ENCODE measurements at regions not wholly inside any gene's neighbourhood (a gene's known extent, or its start where the extent isn't known, plus 50 kb on each side); places are given as distances from the start of the nearest gene placed in this dataset.

DNA sequence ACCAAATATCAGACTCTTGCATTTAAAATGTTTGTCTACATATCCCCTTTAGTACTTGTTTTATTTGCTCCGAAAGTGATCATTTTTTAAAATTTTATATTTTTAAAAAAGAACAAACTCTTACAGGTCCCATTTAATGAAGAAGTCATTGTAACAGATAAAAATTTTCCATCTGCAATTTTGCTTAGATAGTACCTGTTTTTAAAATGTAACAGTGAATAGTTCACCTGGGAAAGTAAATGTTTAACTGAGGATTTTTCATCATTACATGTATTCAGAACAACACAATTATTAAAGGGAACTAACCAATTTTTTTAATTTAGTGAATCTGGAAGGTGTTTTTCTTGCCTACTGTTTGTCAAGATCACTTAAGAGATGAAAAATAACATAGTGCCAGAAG lies 1099.5 kb upstream of the PHF14 start:
- Histone ChIP-seq H3K36me3 (ENCODE audit: low read depth, missing control alignments) (no peaks in the 10 kb centered on the region), H3K27ac (no peak overlapping the region), H3K4me1 (no peaks in the 10 kb centered on the region), H3K4me3 (no peak overlapping the region), H3K27me3 (no peaks in the 10 kb centered on the region), H3K9me3 (no peaks in the 10 kb centered on the region)
- no peak for DNase-seq
- intact Hi-C loops (cut with DNase I; ENCODE audit: low total_unique reads) = no loop called here
- WGBS, 2 donors = 67 to 74% methylated on average over 1 of the region's 1 CpG
- no peak for TF ChIP-seq POLR2A (IDR thresholded peaks at IDR 0.05)
- TF ChIP-seq, protein P1, sequence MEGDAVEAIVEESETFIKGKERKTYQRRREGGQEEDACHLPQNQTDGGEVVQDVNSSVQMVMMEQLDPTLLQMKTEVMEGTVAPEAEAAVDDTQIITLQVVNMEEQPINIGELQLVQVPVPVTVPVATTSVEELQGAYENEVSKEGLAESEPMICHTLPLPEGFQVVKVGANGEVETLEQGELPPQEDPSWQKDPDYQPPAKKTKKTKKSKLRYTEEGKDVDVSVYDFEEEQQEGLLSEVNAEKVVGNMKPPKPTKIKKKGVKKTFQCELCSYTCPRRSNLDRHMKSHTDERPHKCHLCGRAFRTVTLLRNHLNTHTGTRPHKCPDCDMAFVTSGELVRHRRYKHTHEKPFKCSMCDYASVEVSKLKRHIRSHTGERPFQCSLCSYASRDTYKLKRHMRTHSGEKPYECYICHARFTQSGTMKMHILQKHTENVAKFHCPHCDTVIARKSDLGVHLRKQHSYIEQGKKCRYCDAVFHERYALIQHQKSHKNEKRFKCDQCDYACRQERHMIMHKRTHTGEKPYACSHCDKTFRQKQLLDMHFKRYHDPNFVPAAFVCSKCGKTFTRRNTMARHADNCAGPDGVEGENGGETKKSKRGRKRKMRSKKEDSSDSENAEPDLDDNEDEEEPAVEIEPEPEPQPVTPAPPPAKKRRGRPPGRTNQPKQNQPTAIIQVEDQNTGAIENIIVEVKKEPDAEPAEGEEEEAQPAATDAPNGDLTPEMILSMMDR (IDR thresholded peaks at IDR 0.05) = no peak

DNA sequence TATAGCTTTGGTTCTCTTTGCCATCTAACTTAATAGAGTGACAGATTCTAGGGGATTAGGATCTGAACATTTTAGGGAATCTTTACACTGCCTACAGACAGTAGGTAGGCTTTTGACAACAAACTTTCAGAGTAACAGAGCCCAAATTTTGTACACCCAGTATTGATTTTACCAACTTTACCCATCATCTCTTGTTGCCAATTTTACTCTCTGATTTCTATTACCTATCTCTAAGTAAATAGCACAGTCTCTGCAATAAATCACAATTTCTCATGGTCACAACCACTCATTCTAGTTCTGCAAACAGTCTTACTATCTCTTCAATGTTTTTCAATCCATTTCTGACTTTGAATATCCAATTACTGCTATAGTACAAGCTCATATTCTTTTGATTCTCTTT lies 1097.6 kb upstream of the PHF14 start:
- no peaks in the 10 kb centered on the region for H3K36me3 ChIP-seq (ENCODE audit: low read depth, missing control alignments)
- H3K27ac ChIP-seq = no peak overlapping the region
- no peak overlapping the region for H3K4me3 ChIP-seq
- TF ChIP-seq, protein P1 (IDR thresholded peaks at IDR 0.05) = no peak
- no peak for TF ChIP-seq POLR2A (IDR thresholded peaks at IDR 0.05)
- H3K27me3 ChIP-seq = no peaks in the 10 kb centered on the region
- no peak for DNase-seq
- no peaks in the 10 kb centered on the region for H3K9me3 ChIP-seq
- H3K4me1 ChIP-seq = no peaks in the 10 kb centered on the region
- intact Hi-C loops (cut with DNase I; ENCODE audit: low total_unique reads) = no loop called here

DNA sequence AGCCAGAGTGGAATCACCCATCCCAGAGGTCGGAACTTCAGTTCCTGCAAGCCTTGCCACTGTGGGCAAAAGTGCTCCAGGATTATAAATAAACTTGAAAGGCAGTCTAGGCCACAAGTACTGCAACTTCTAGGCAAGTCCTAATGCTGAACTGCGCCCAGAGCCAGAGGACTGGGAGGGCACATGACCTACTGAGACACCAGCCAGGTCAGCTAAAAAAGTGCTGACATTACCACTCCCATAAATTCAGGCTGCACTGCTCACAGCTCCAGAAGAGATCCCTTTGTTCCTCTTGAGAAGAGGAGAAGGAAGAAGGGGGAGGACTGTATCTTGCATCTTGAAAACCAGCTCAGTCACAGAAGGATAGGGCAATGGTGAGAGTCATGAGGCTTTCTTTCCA lies 1084.1 kb upstream of the PHF14 start:
- intact Hi-C loops (cut with DNase I; ENCODE audit: low total_unique reads) = no loop called here
- TF ChIP-seq POLR2A (IDR thresholded peaks at IDR 0.05) = no peak
- TF ChIP-seq, protein P1 (IDR thresholded peaks at IDR 0.05) = no peak
- Histone ChIP-seq H3K9me3 (no peaks in the 10 kb centered on the region), H3K36me3 (ENCODE audit: low read depth, missing control alignments) (no peaks in the 10 kb centered on the region), H3K27me3 (no peaks in the 10 kb centered on the region), H3K27ac (no peak overlapping the region), H3K4me3 (no peak overlapping the region), H3K4me1 (no peaks in the 10 kb centered on the region)
- DNase-seq = no peak
- 89 to 100% methylated on average over 1 to 2 of the region's 2 CpGs for WGBS, 2 donors

DNA sequence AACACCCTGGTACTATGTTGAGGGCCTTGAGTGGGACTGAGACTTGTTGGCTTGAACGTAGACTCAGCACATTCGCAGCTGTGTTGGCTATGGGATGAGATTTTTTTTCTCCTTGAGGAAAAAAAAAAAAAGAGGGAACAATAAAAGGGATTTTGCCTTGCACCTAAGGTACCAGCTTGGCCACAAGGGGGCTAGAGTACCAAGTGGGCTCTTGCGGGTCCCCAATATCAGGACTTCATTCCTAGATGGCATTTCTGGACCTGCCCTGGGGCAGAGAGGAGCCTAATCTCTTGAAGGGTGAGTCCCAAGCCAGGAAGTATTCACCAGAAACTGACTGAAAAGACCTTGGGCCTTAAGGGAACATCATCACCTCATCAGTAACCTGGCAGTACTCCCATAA lies 1083.6 kb upstream of the PHF14 start:
- no peaks in the 10 kb centered on the region for H3K36me3 ChIP-seq (ENCODE audit: low read depth, missing control alignments)
- H3K4me1 ChIP-seq = no peaks in the 10 kb centered on the region
- H3K9me3 ChIP-seq = no peaks in the 10 kb centered on the region
- no peak for DNase-seq
- intact Hi-C loops (cut with DNase I; ENCODE audit: low total_unique reads) = no loop called here
- WGBS, 2 donors = 89 to 92% methylated on average over 3 of the region's 3 CpGs
- TF ChIP-seq, protein P1 (IDR thresholded peaks at IDR 0.05) = no peak
- TF ChIP-seq POLR2A (IDR thresholded peaks at IDR 0.05) = no peak
- H3K27ac ChIP-seq = no peak overlapping the region
- no peak overlapping the region for H3K4me3 ChIP-seq
- no peaks in the 10 kb centered on the region for H3K27me3 ChIP-seq

DNA sequence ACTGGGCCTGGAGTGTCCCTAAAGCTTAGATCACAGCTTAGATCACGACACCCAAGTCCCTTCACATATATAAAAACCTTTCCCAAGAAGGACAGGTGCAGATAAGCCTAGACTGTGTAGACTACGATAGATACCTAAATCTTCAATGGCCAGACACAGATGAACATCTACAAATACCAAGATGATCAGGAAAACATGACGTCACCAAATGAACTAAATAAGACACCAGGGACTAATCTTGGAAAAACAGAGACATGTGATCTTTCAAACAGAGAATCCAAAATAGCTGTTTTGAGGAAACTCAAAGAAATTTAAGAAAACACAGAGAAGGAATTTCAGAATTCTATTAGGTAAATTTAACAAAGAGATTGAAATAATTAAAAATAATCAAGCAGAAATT lies 1082.6 kb upstream of the PHF14 start:
- H3K4me1 ChIP-seq = no peaks in the 10 kb centered on the region
- 76 to 84% methylated on average over 3 of the region's 3 CpGs for WGBS, 2 donors
- H3K36me3 ChIP-seq (ENCODE audit: low read depth, missing control alignments) = no peaks in the 10 kb centered on the region
- no peak overlapping the region for H3K27ac ChIP-seq
- H3K27me3 ChIP-seq = no peaks in the 10 kb centered on the region
- DNase-seq = no peak
- intact Hi-C loops (cut with DNase I; ENCODE audit: low total_unique reads) = no loop called here
- H3K9me3 ChIP-seq = no peaks in the 10 kb centered on the region
- TF ChIP-seq POLR2A (IDR thresholded peaks at IDR 0.05) = no peak
- TF ChIP-seq, protein P1 (IDR thresholded peaks at IDR 0.05) = no peak
- H3K4me3 ChIP-seq = no peak overlapping the region

Measured in testis (tissue), 2 donors.